H9 (cell line): ENCODE measurements at regions not wholly inside any gene's neighbourhood (a gene's known extent, or its start where the extent isn't known, plus 50 kb on each side); places are given as distances from the start of the nearest gene placed in this dataset.

Experiments used
- DNase-seq: peaks from one replicate; pipeline ENCODE4 v3.0.0-alpha.2; 2017
- H2AFZ ChIP-seq: one replicate; pipeline ENCODE4 v1.6.1; 2013; ENCODE audit warnings: mild to moderate bottlenecking, low read length, control low read depth, moderate library complexity
- H2AK5ac ChIP-seq: 2 replicates; pipeline ENCODE4 v1.6.1; 2013; ENCODE audit warnings: low read length, control low read depth, mixed read lengths; ENCODE audit not compliant: insufficient read length
- H2BK120ac ChIP-seq: one replicate; pipeline ENCODE4 v1.6.1; 2013; ENCODE audit warnings: low read depth, mild to moderate bottlenecking, low read length, control low read depth, inconsistent platforms; ENCODE audit not compliant: poor library complexity, severe bottlenecking
- H2BK12ac ChIP-seq: 2 replicates; pipeline ENCODE4 v1.6.1; 2013; ENCODE audit warnings: low read length, control low read depth, mixed read lengths, low read depth; ENCODE audit not compliant: insufficient read length
- H2BK15ac ChIP-seq: 2 replicates; pipeline ENCODE4 v1.6.1; 2013; ENCODE audit warnings: low read depth, low read length, control low read depth
- H2BK20ac ChIP-seq: one replicate; pipeline ENCODE4 v1.6.1; 2013; ENCODE audit warnings: low read depth, mild to moderate bottlenecking, low read length, control low read depth, inconsistent platforms; ENCODE audit not compliant: poor library complexity, severe bottlenecking
- H2BK5ac ChIP-seq: 2 replicates; pipeline ENCODE4 v1.6.1; 2013; ENCODE audit warnings: low read length, control low read depth, mixed read lengths; ENCODE audit not compliant: insufficient read length
- H3K14ac ChIP-seq: 2 replicates; pipeline ENCODE4 v1.6.1; 2013; ENCODE audit warnings: low read length, control low read depth; ENCODE audit not compliant: insufficient read depth
- H3K18ac ChIP-seq: 2 replicates; pipeline ENCODE4 v1.6.1; 2013; ENCODE audit warnings: low read depth, mild to moderate bottlenecking, mixed read lengths, low read length, control low read depth; ENCODE audit not compliant: insufficient read length
- H3K23ac ChIP-seq: 2 replicates; pipeline ENCODE4 v1.6.1; 2013; ENCODE audit warnings: low read length, control low read depth, mixed read lengths, low read depth; ENCODE audit not compliant: insufficient read length
- H3K23me2 ChIP-seq: 2 replicates; pipeline ENCODE4 v1.6.1; 2013; ENCODE audit warnings: low read depth, mild to moderate bottlenecking, mixed read lengths, low read length, control low read depth; ENCODE audit not compliant: insufficient read length, poor library complexity, severe bottlenecking
- H3K27ac ChIP-seq: 2 replicates; pipeline ENCODE4 v1.5.1; 2013; ENCODE audit warnings: low read length, control low read depth, mixed read lengths, low read depth; ENCODE audit not compliant: insufficient read length
- H3K27me3 ChIP-seq: 2 replicates; pipeline ENCODE4 v1.6.1; 2013; ENCODE audit warnings: low read length, control low read depth, inconsistent platforms; ENCODE audit not compliant: insufficient read depth
- H3K4ac ChIP-seq: 2 replicates; pipeline ENCODE4 v1.6.1; 2013; ENCODE audit warnings: low read depth, mild to moderate bottlenecking, control low read depth, inconsistent platforms, low read length, moderate library complexity
- H3K4me1 ChIP-seq: 2 replicates; pipeline ENCODE4 v1.6.1; 2013; ENCODE audit warnings: low read length, control low read depth, inconsistent platforms; ENCODE audit not compliant: insufficient read depth
- H3K4me2 ChIP-seq: 2 replicates; pipeline ENCODE4 v1.6.1; 2013; ENCODE audit warnings: low read length, control low read depth, mixed read lengths; ENCODE audit not compliant: insufficient read length, insufficient read depth
- H3K56ac ChIP-seq: 2 replicates; pipeline ENCODE4 v1.6.1; 2013; ENCODE audit warnings: low read depth, mild to moderate bottlenecking, mixed read lengths, low read length, control low read depth; ENCODE audit not compliant: insufficient read length
- H3K79me1 ChIP-seq: 2 replicates; pipeline ENCODE4 v1.6.1; 2013; ENCODE audit warnings: low read depth, mild to moderate bottlenecking, moderate library complexity, low read length, control low read depth, inconsistent platforms; ENCODE audit not compliant: insufficient read depth, poor library complexity, severe bottlenecking
- H3K79me2 ChIP-seq: 2 replicates; pipeline ENCODE4 v1.6.1; 2013; ENCODE audit warnings: low read length, control low read depth, inconsistent platforms; ENCODE audit not compliant: insufficient read depth
- H3K9ac ChIP-seq: 2 replicates; pipeline ENCODE4 v1.6.1; 2013; ENCODE audit warnings: low read length, control low read depth, mixed read lengths; ENCODE audit not compliant: insufficient read length; ENCODE audit errors: extremely low read depth
- H3K9me3 ChIP-seq: one replicate; pipeline ENCODE4 v1.6.1; 2013; ENCODE audit warnings: low read depth, low read length, inconsistent platforms; ENCODE audit not compliant: control insufficient read depth
- H3T11ph ChIP-seq: one replicate; pipeline ENCODE4 v1.6.1; 2013; ENCODE audit warnings: mild to moderate bottlenecking, low read length, control low read depth, inconsistent platforms
- H4K20me1 ChIP-seq: one replicate; pipeline ENCODE4 v1.6.1; 2013; ENCODE audit not compliant: control insufficient read depth, insufficient read length, insufficient read depth
- H4K5ac ChIP-seq: 2 replicates; pipeline ENCODE4 v1.6.1; 2013; ENCODE audit warnings: low read depth, mild to moderate bottlenecking, mixed read lengths, low read length, control low read depth; ENCODE audit not compliant: insufficient read length
- H4K8ac ChIP-seq: replicated peaks from 2 replicates; pipeline ENCODE4 v1.6.1; 2013; ENCODE audit warnings: low read length, control low read depth, mixed read lengths, low read depth; ENCODE audit not compliant: insufficient read length
- H4K91ac ChIP-seq: 2 replicates; pipeline ENCODE4 v1.6.1; 2013; ENCODE audit warnings: low read depth, mild to moderate bottlenecking, moderate library complexity, mixed read lengths, low read length, control low read depth; ENCODE audit not compliant: insufficient read length
- H3K27ac Mint-ChIP-seq, 3 experiments: 2 replicates in 2 of 3; 3 replicates in 1 of 3; pipeline ENCODE4 v1.8.0; 2020 to 2021; ENCODE audit warnings: mixed read lengths in 3 of 3, mild to moderate bottlenecking in 1 of 3, moderate library complexity in 1 of 3
- H3K27me3 Mint-ChIP-seq: 2 replicates; pipeline ENCODE4 v1.8.0; 2021; ENCODE audit warnings: low read depth, mild to moderate bottlenecking, moderate library complexity, mixed read lengths
- H3K36me3 Mint-ChIP-seq, 3 experiments: 2 replicates in 2 of 3; 3 replicates in 1 of 3; pipeline ENCODE4 v1.8.0; 2020 to 2021; ENCODE audit warnings: low read depth in 3 of 3, mixed read lengths in 3 of 3; ENCODE audit not compliant: insufficient read depth in 1 of 3
- H3K4me1 Mint-ChIP-seq, 2 experiments: 2 replicates each; pipeline ENCODE4 v1.8.0; 2020; ENCODE audit warnings: mixed read lengths in 2 of 2
- H3K4me3 Mint-ChIP-seq, 2 experiments: 2 replicates in 1 of 2; 3 replicates in 1 of 2; pipeline ENCODE4 v1.8.0; 2020 to 2021; ENCODE audit warnings: mild to moderate bottlenecking in 2 of 2, mixed read lengths in 2 of 2, moderate library complexity in 1 of 2
- H3K9me3 Mint-ChIP-seq, 2 experiments: 2 replicates in 1 of 2; 3 replicates in 1 of 2; pipeline ENCODE4 v1.8.0; 2020; ENCODE audit warnings: mild to moderate bottlenecking in 2 of 2, mixed read lengths in 2 of 2, moderate library complexity in 1 of 2
- WGBS: extraction: QIAGEN DNeasy Blood & Tissue Kit; methylation state at CpG from one replicate; pipeline ENCODE4 v1.1.7; 2013; ENCODE audit warnings: missing lambda C conversion rate, low lambda C conversion rate, mixed read lengths; ENCODE audit not compliant: insufficient read length; ENCODE audit errors: extremely low coverage; 5-methylcytosine and 5-hydroxymethylcytosine counted together
- TF ChIP-seq, protein P1 (sequence below): fragments of 200-600 bp; sonication (generic); conservative IDR thresholded peaks from 3 replicates; pipeline ENCODE4 v1.8.0; 2021; ENCODE audit warnings: antibody characterized with exemption, mild to moderate bottlenecking

GRCh38 chr4:127081041-127081440 lies 551.7 kb upstream of the INTU start:
- no peak overlapping the region for H3K4me3 Mint-ChIP-seq
- no peak overlapping the region for H2AFZ ChIP-seq
- H3K4ac ChIP-seq, result no peak overlapping the region
- H3K4me2 ChIP-seq, result no peak overlapping the region
- no peak overlapping the region for H3K56ac ChIP-seq
- H3K18ac ChIP-seq, result no peak overlapping the region
- H2AK5ac ChIP-seq, result no peak overlapping the region
- DNase-seq, result no peak
- no peak overlapping the region for H2BK12ac ChIP-seq
- H3K79me2 ChIP-seq, result no peaks in the 10 kb centered on the region
- H3K27ac ChIP-seq, result no peak overlapping the region
- no peak overlapping the region for H3K9ac ChIP-seq
- no peak overlapping the region for H3K23ac ChIP-seq
- no peak overlapping the region for H3T11ph ChIP-seq
- no peak overlapping the region for H2BK120ac ChIP-seq
- no peaks in the 10 kb centered on the region for H3K4me1 ChIP-seq
- H3K27me3 ChIP-seq, result no peaks in the 10 kb centered on the region
- TF ChIP-seq, protein P1, sequence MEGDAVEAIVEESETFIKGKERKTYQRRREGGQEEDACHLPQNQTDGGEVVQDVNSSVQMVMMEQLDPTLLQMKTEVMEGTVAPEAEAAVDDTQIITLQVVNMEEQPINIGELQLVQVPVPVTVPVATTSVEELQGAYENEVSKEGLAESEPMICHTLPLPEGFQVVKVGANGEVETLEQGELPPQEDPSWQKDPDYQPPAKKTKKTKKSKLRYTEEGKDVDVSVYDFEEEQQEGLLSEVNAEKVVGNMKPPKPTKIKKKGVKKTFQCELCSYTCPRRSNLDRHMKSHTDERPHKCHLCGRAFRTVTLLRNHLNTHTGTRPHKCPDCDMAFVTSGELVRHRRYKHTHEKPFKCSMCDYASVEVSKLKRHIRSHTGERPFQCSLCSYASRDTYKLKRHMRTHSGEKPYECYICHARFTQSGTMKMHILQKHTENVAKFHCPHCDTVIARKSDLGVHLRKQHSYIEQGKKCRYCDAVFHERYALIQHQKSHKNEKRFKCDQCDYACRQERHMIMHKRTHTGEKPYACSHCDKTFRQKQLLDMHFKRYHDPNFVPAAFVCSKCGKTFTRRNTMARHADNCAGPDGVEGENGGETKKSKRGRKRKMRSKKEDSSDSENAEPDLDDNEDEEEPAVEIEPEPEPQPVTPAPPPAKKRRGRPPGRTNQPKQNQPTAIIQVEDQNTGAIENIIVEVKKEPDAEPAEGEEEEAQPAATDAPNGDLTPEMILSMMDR, result no peak
- no peak overlapping the region for H3K27ac Mint-ChIP-seq
- whole genome bisulfite sequencing, result no CpG with 5 or more reads among the region's 1 CpG
- peaks cover 4 to 6% (median 4%) of the 10 kb centered on the region in 3 experiments; a peak in 6 of 7 replicates for H3K36me3 Mint-ChIP-seq
- H3K9me3 ChIP-seq, result no peaks in the 10 kb centered on the region
- no peak overlapping the region for H3K14ac ChIP-seq
- no peak overlapping the region for H2BK15ac ChIP-seq
- H4K91ac ChIP-seq, result no peak overlapping the region
- no peak overlapping the region for H4K8ac ChIP-seq
- H3K4me1 Mint-ChIP-seq, result no peaks in the 10 kb centered on the region
- H4K20me1 ChIP-seq, result no peaks in the 10 kb centered on the region
- H3K79me1 ChIP-seq, result no peaks in the 10 kb centered on the region
- no peak overlapping the region for H2BK5ac ChIP-seq
- no peaks in the 10 kb centered on the region for H3K23me2 ChIP-seq
- no peak overlapping the region for H4K5ac ChIP-seq
- H2BK20ac ChIP-seq, result no peak overlapping the region
- no peaks in the 10 kb centered on the region for H3K27me3 Mint-ChIP-seq
- H3K9me3 Mint-ChIP-seq, result peaks cover 6 to 8% of the 10 kb centered on the region in 2 experiments
